Neural cell (in vitro differentiated cells): ENCODE measurements at regions not wholly inside any gene's neighbourhood (a gene's known extent, or its start where the extent isn't known, plus 50 kb on each side); places are given as distances from the start of the nearest gene placed in this dataset.

Experiments used
- H2AFZ ChIP-seq: fragments of 200-600, 300-800 bp; sonication (generic), shearing (Covaris generic); 2 replicates; pipeline ENCODE4 v1.6.0; 2014; ENCODE audit warnings: low read depth, mild to moderate bottlenecking, antibody characterized with exemption, low read length, moderate library complexity
- H3F3A ChIP-seq: fragments of 200-600 bp; shearing (Covaris generic); 2 replicates; pipeline ENCODE4 v1.6.1; 2016; ENCODE audit warnings: mild to moderate bottlenecking, moderate library complexity, mixed read lengths, antibody characterized with exemption, low read length; ENCODE audit not compliant: insufficient read depth, poor library complexity, severe bottlenecking
- H3K27ac ChIP-seq: fragments of 200-600, 300-800 bp; sonication (generic), shearing (Covaris generic); 2 replicates; pipeline ENCODE4 v1.5.1; 2014; ENCODE audit warnings: mild to moderate bottlenecking, low read length, moderate library complexity
- H3K27me3 ChIP-seq: fragments of 300-800, 200-600 bp; sonication (generic), shearing (Covaris generic); 2 replicates; pipeline ENCODE4 v1.6.0; 2014; ENCODE audit warnings: mild to moderate bottlenecking, low read depth, low read length, moderate library complexity; ENCODE audit not compliant: insufficient read depth
- H3K36me3 ChIP-seq: fragments of 300-800, 200-600 bp; sonication (generic), shearing (Covaris generic); 2 replicates; pipeline ENCODE4 v1.5.1; 2014; ENCODE audit warnings: mild to moderate bottlenecking, antibody characterized with exemption, low read length, moderate library complexity; ENCODE audit not compliant: insufficient read depth
- H3K4me2 ChIP-seq: fragments of 300-800, 200-600 bp; sonication (generic), shearing (Covaris generic); 2 replicates; pipeline ENCODE4 v1.6.0; 2014; ENCODE audit warnings: mild to moderate bottlenecking, low read length
- H3K4me3 ChIP-seq: fragments of 300-800, 200-600 bp; sonication (generic), shearing (Covaris generic); 2 replicates; pipeline ENCODE4 v1.5.1; 2014; ENCODE audit warnings: mild to moderate bottlenecking, low read length, moderate library complexity
- H3K79me2 ChIP-seq: fragments of 200-600 bp; shearing (Covaris generic); replicated peaks from 2 replicates; pipeline ENCODE4 v1.6.0; 2014; ENCODE audit warnings: mild to moderate bottlenecking, low read length, moderate library complexity; ENCODE audit not compliant: insufficient read depth
- H3K9ac ChIP-seq: fragments of 300-800, 200-600 bp; sonication (generic), shearing (Covaris generic); 2 replicates; pipeline ENCODE4 v1.6.1; 2016; ENCODE audit warnings: mild to moderate bottlenecking, low read length, mixed read lengths
- H3K9me2 ChIP-seq: fragments of 200-600 bp; shearing (Covaris generic); 2 replicates; pipeline ENCODE4 v1.6.1; 2016; ENCODE audit warnings: mild to moderate bottlenecking, low read length, mixed read lengths; ENCODE audit not compliant: insufficient read depth
- H3K9me3 ChIP-seq: fragments of 200-600, 300-800 bp; sonication (generic), shearing (Covaris generic); 2 replicates; pipeline ENCODE4 v1.6.1; 2016; ENCODE audit warnings: mild to moderate bottlenecking, mixed run types, low read length, moderate library complexity, mixed read lengths
- H4K20me1 ChIP-seq: fragments of 200-600 bp; shearing (Covaris generic); 2 replicates; pipeline ENCODE4 v1.6.1; 2016; ENCODE audit warnings: mild to moderate bottlenecking, mixed run types; ENCODE audit not compliant: insufficient read depth
- CTCF ChIP-seq: fragments of 450-650 bp; IDR thresholded peaks from 2 replicates; pipeline ENCODE4 v1.5.1; 2014; ENCODE audit warnings: antibody characterized with exemption, mild to moderate bottlenecking, moderate library complexity; ENCODE audit not compliant: poor library complexity, severe bottlenecking
- EZH2 ChIP-seq: fragments of 200-600, 300-800 bp; shearing (Covaris generic), sonication (generic); IDR thresholded peaks from 2 replicates; pipeline ENCODE4 v1.6.1; 2014; ENCODE audit warnings: antibody characterized with exemption, low read length, borderline replicate concordance, mild to moderate bottlenecking; ENCODE audit not compliant: insufficient read depth, poor library complexity, severe bottlenecking
- MXI1 ChIP-seq: fragments of 450-650 bp; conservative IDR thresholded peaks from 2 replicates; pipeline ENCODE4 v1.6.1; 2014; ENCODE audit warnings: antibody characterized with exemption, mild to moderate bottlenecking; ENCODE audit not compliant: poor library complexity, severe bottlenecking
- RAD21 ChIP-seq: fragments of 450-650 bp; conservative IDR thresholded peaks from 2 replicates; pipeline ENCODE4 v1.6.1; 2014; ENCODE audit warnings: antibody characterized with exemption, mild to moderate bottlenecking, moderate library complexity
- REST ChIP-seq: IDR thresholded peaks from 2 replicates; pipeline ENCODE4 v1.6.1; 2012; ENCODE audit warnings: borderline replicate concordance
- SMC3 ChIP-seq: fragments of 450-650 bp; conservative IDR thresholded peaks from 2 replicates; pipeline ENCODE4 v1.6.1; 2014; ENCODE audit warnings: antibody characterized with exemption, mild to moderate bottlenecking, moderate library complexity; ENCODE audit not compliant: poor library complexity

GRCh38 chr10:78516236-78516635, 482.6 kb downstream of the RPS24 start:
- Histone ChIP-seq H3K9me3 (no peaks in the 10 kb centered on the region), H3K9me2 (no peaks in the 10 kb centered on the region), H3F3A (no peaks in the 10 kb centered on the region), H2AFZ (no peak overlapping the region), H3K4me3 (no peak overlapping the region), H4K20me1 (no peaks in the 10 kb centered on the region), H3K27ac (no peak overlapping the region), H3K36me3 (no peaks in the 10 kb centered on the region), H3K9ac (no peak overlapping the region), H3K27me3 (no peaks in the 10 kb centered on the region), H3K79me2 (no peaks in the 10 kb centered on the region), H3K4me2 (no peak overlapping the region)
- TF ChIP-seq EZH2: no peak
- no peak for TF ChIP-seq RAD21
- TF ChIP-seq MXI1: no peak
- no peak for TF ChIP-seq CTCF
- no peak for TF ChIP-seq REST

- TF ChIP-seq REST: no peak
- TF ChIP-seq SMC3: no peak
- TF ChIP-seq MXI1: no peak
- no peak overlapping the region for H3K27ac ChIP-seq
- H3K4me3 ChIP-seq: no peak overlapping the region
- no peaks in the 10 kb centered on the region for H3K36me3 ChIP-seq
- H3K9me2 ChIP-seq: no peaks in the 10 kb centered on the region
- no peaks in the 10 kb centered on the region for H4K20me1 ChIP-seq
- no peaks in the 10 kb centered on the region for H3K79me2 ChIP-seq
- H2AFZ ChIP-seq: no peak overlapping the region
- H3K9me3 ChIP-seq: no peaks in the 10 kb centered on the region
- H3K4me2 ChIP-seq: no peak overlapping the region
- no peak overlapping the region for H3K9ac ChIP-seq
- no peaks in the 10 kb centered on the region for H3F3A ChIP-seq
- no peaks in the 10 kb centered on the region for H3K27me3 ChIP-seq
Measured at GRCh38 chr10:78516756-78517155, 483.1 kb downstream of the RPS24 start.
